H1 (cell line): ENCODE measurements at regions not wholly inside any gene's neighbourhood (a gene's known extent, or its start where the extent isn't known, plus 50 kb on each side); places are given as distances from the start of the nearest gene placed in this dataset.

Source experiments
- ASH2L ChIP-seq: fragments of 200-600, 300-600 bp; sonication (generic); IDR thresholded peaks from one replicate; pipeline ENCODE4 v1.7.1; 2017; ENCODE audit warnings: low read length
- BRCA1 ChIP-seq: IDR thresholded peaks from 2 replicates; pipeline ENCODE4 v1.6.1; 2012; ENCODE audit warnings: low read depth, low read length, improper control_type of control experiment
- CBX8 ChIP-seq: fragments of 300-800, 300-1000 bp; sonication (generic); IDR thresholded peaks from 2 replicates; pipeline ENCODE4 v1.7.1; 2016; ENCODE audit warnings: low read depth, low read length, borderline replicate concordance
- CHD7 ChIP-seq: fragments of 300-600 bp; sonication (generic); IDR thresholded peaks from 2 replicates; pipeline ENCODE4 v1.7.1; 2012; ENCODE audit warnings: low read length, moderate library complexity, mild to moderate bottlenecking, inconsistent platforms; ENCODE audit not compliant: insufficient replicate concordance
- EGR1 ChIP-seq: IDR thresholded peaks from 2 replicates; pipeline ENCODE4 v1.6.1; 2011; ENCODE audit warnings: low read depth, low read length, borderline replicate concordance
- HDAC6 ChIP-seq: IDR thresholded peaks from one replicate; pipeline ENCODE4 v1.7.1; 2012; ENCODE audit warnings: low read depth, mild to moderate bottlenecking, inconsistent platforms, low read length, moderate library complexity
- SIN3A ChIP-seq, 2 experiments: IDR thresholded peaks in 1 of 2; conservative IDR thresholded peaks in 1 of 2; 2 replicates each; pipeline ENCODE4 v1.6.1; 2011 to 2012; ENCODE audit warnings: low read length in 2 of 2, improper control_type of control experiment in 1 of 2, low read depth in 1 of 2, mild to moderate bottlenecking in 1 of 2
- USF2 ChIP-seq: IDR thresholded peaks from 2 replicates; pipeline ENCODE4 v1.6.1; 2011; ENCODE audit warnings: low read length, improper control_type of control experiment

- TF ChIP-seq CHD7: no peak
- no peak for TF ChIP-seq CBX8
- no peak for TF ChIP-seq HDAC6
- TF ChIP-seq SIN3A (conservative IDR thresholded peaks at IDR 0.05 in 1 of 2, IDR thresholded peaks at IDR 0.05 in 1 of 2; ENCODE audit: low read depth in 1 of 2, low read length in 2 of 2): no peak
- no peak for TF ChIP-seq BRCA1
- TF ChIP-seq USF2: no peak
- no peak for TF ChIP-seq EGR1
- TF ChIP-seq ASH2L: no peak
Measured at GRCh38 chr17:53314521-53314920, 508.2 kb upstream of the KIF2B start (continued).
